GM12865 (cell line): ENCODE measurements at regions not wholly inside any gene's neighbourhood (a gene's known extent, or its start where the extent isn't known, plus 50 kb on each side); places are given as distances from the start of the nearest gene placed in this dataset.

Source experiments
- DNase-seq: peaks from one replicate; pipeline ENCODE4 v3.0.0; 2010; ENCODE audit warnings: low read depth
- H3K4me3 ChIP-seq: 2 replicates; pipeline ENCODE4 v1.5.1; 2011; ENCODE audit warnings: mild to moderate bottlenecking, low read depth, low read length, control low read depth
- CTCF ChIP-seq: IDR thresholded peaks from 2 replicates; pipeline ENCODE4 v1.5.1; 2011; ENCODE audit warnings: low read length, control low read depth, low read depth, inconsistent platforms; ENCODE audit not compliant: insufficient read depth; ENCODE audit errors: missing control alignments

- TF ChIP-seq CTCF, result no peak
- DNase-seq, result no peak
Observed at GRCh38 chr12:62136496-62136895, 123.7 kb upstream of the USP15 start.

GRCh38 chr12:62138527-62138926 lies 121.7 kb upstream of the USP15 start:
- H3K4me3 ChIP-seq, result no peak overlapping the region
- DNase-seq, result no peak
- no peak for TF ChIP-seq CTCF

More at GRCh38 chr12:62136496-62136895, 123.7 kb upstream of the USP15 start:
- no peak overlapping the region for H3K4me3 ChIP-seq

GRCh38 chr12:62146318-62146717 lies 113.9 kb upstream of the USP15 start:
- H3K4me3 ChIP-seq, result no peak overlapping the region
- TF ChIP-seq CTCF, result no peak
- DNase-seq, result no peak

- DNase-seq, result no peak
- no peak overlapping the region for H3K4me3 ChIP-seq
- no peak for TF ChIP-seq CTCF
Observed at GRCh38 chr12:62158013-62158412, 102.2 kb upstream of the USP15 start.

- no peak for DNase-seq
- TF ChIP-seq CTCF, result no peak
- no peak overlapping the region for H3K4me3 ChIP-seq
Observed at GRCh38 chr12:62158461-62159360, 101.5 kb upstream of the USP15 start.

GRCh38 chr12:62162214-62162613 lies 98.0 kb upstream of the USP15 start:
- H3K4me3 ChIP-seq, result no peak overlapping the region
- DNase-seq, result peak; percentile 21
- no peak for TF ChIP-seq CTCF
